ENCODE measurements at regions not wholly inside any gene's neighbourhood (a gene's known extent, or its start where the extent isn't known, plus 50 kb on each side); places are given as distances from the start of the nearest gene placed in this dataset.

DNA sequence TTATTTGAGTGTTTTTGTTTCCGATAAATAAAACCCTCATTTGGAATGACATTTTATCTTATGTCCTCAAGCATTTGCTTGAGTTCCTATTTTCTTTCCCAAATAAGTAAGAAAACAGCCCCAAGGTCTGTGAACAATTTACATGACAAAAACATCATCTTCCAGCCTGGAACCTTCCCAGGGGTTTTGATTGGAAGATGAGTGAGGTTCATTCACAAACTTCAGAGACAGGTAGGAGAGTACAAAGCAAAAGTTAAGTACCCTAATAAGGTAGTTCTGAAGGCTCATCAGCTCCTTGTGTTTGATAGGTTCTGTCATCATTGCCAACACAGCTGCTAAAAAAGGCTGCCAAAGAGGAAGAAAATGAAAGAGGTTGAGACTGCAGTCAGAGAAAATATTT, 772.8 kb downstream of the CDH8 start:
- no peak for DNase-seq (ENCODE audit: low read depth)
- TF ChIP-seq, protein P1, sequence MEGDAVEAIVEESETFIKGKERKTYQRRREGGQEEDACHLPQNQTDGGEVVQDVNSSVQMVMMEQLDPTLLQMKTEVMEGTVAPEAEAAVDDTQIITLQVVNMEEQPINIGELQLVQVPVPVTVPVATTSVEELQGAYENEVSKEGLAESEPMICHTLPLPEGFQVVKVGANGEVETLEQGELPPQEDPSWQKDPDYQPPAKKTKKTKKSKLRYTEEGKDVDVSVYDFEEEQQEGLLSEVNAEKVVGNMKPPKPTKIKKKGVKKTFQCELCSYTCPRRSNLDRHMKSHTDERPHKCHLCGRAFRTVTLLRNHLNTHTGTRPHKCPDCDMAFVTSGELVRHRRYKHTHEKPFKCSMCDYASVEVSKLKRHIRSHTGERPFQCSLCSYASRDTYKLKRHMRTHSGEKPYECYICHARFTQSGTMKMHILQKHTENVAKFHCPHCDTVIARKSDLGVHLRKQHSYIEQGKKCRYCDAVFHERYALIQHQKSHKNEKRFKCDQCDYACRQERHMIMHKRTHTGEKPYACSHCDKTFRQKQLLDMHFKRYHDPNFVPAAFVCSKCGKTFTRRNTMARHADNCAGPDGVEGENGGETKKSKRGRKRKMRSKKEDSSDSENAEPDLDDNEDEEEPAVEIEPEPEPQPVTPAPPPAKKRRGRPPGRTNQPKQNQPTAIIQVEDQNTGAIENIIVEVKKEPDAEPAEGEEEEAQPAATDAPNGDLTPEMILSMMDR (IDR thresholded peaks at IDR 0.05; ENCODE audit: low read depth, low read length, missing control alignments) = no peak
- in situ Hi-C loops (cut with HindIII; ENCODE audit: low sequenced_read_pairs) = no loop called here

DNA sequence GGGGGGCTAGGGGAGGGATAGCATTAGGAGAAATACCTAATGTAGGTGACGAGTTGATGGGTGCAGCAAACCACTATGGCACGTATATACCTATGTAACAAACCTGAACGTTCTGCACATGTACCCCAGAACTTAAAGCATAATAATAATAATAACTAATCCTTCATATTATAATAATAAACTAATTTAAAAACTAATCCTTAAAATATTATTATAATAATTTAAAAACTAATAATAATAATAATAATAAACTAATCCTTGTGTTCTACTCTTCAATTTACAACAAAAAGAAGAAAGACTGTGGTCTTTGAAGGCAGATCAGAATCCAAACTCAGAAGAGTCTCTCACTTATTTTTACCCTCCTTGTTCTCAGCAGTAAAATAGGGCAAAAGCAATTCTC, 774.9 kb downstream of the CDH8 start:
- no peak overlapping the region for H3K4me3 ChIP-seq (ENCODE audit: low read depth, low read length)
- in situ Hi-C loops (cut with HindIII; ENCODE audit: low sequenced_read_pairs) = no loop called here

More for the DNA sequence above, 772.8 kb downstream of the CDH8 start:
- H3K4me3 ChIP-seq (ENCODE audit: low read depth, low read length) = no peak overlapping the region

DNA sequence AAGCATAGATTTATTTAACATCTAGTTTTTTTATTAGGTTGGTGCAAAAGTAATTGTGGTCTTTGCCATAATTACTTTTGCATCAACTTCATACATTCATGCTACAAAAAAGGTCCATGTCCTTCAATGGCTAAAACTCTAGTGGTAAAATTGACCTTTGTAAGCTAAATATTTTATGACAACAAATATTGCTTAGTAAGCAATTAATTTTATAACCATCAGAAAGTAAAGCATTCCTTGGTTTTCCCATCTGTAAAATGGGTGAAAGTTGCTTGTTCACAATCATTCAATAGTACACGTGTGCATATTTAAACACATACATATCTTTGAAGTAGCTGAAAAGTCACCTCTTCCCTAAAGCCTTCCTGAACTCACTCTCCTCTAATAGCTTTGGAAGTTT, 789.6 kb downstream of the CDH8 start:
- no peak for DNase-seq (ENCODE audit: low read depth)
- in situ Hi-C loops (cut with HindIII; ENCODE audit: low sequenced_read_pairs) = no loop called here
- TF ChIP-seq, protein P1 (IDR thresholded peaks at IDR 0.05; ENCODE audit: low read depth, low read length, missing control alignments) = no peak
- no peak overlapping the region for H3K4me3 ChIP-seq (ENCODE audit: low read depth, low read length)

More for the DNA sequence above, 774.9 kb downstream of the CDH8 start:
- no peak for DNase-seq (ENCODE audit: low read depth)
- TF ChIP-seq, protein P1 (IDR thresholded peaks at IDR 0.05; ENCODE audit: low read depth, low read length, missing control alignments) = no peak

DNA sequence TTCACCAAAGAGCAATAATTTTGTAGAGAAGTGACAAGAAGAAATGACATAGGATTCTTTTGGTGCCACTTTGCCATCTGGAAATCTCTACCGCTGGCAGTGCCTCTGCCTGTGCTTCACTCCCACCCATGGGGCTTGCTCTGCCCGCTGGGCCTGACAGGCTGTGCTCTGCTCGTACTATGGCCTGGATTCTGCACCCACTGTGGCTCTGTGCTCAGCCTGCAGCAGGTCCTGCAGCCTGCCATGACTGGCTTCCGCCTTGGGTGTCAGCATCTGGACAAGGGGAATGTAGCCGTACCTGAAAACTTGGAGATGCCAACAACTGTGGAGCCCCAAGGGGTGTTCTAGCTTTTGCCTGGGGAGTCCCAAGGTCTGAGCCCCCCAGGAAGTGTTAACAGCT, 792.3 kb downstream of the CDH8 start:
- TF ChIP-seq, protein P1 (IDR thresholded peaks at IDR 0.05; ENCODE audit: low read depth, low read length, missing control alignments) = no peak
- DNase-seq (ENCODE audit: low read depth) = no peak
- in situ Hi-C loops (cut with HindIII; ENCODE audit: low sequenced_read_pairs) = no loop called here
- no peak overlapping the region for H3K4me3 ChIP-seq (ENCODE audit: low read depth, low read length)

DNA sequence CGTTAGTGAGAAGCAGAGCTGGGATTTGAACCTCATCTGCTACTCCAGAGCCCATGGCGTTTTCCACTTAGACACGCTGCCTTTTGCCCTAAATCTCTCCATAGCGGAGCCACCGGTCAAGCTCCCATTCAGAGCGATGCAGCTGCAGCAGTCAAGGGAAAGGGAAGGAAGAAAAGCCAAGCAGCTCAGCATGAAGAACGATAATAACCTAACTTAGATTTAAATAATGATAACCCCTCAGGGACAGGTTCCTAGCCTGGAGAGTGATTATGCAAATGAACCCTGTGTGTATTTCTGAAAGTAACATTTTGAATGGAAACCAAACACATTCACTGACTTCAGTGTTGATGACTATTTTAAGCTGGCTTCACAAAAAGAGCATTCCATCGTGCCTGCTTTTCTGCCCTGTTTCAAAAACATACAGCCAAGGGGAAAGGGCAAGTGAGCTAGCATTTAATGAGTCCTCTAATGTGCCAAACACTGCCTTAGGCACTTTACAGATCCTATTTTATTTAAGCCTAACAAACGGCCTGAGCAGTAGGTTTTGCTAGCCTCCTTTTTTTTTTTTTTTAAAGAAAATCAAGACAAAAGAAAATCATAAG, 798.3 kb downstream of the CDH8 start:
- no peak overlapping the region for H3K4me3 ChIP-seq (ENCODE audit: low read depth, low read length)
- TF ChIP-seq, protein P1 (IDR thresholded peaks at IDR 0.05; ENCODE audit: low read depth, low read length, missing control alignments) = no peak
- in situ Hi-C loops (cut with HindIII; ENCODE audit: low sequenced_read_pairs) = no loop called here
- no peak for DNase-seq (ENCODE audit: low read depth)

DNA sequence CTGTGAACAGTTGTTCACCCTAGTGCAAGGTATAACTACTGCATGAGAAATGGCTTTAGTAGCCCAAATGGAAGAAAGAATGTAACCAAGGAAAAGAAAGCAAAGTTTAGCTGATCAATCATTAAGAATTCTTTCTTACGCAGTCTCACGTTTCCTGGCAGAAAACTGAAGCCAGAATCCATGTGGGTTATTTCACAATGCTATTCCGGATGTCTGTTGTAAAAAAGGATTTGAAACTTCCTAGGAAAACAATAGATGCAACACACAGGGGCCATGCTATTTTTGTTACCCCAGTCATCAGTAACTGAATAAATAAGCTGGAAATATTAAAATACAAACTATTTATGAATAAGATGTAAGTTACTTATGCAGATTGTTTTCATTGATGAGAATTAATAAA, 802.5 kb downstream of the CDH8 start:
- no peak overlapping the region for H3K4me3 ChIP-seq (ENCODE audit: low read depth, low read length)
- TF ChIP-seq, protein P1 (IDR thresholded peaks at IDR 0.05; ENCODE audit: low read depth, low read length, missing control alignments) = no peak
- in situ Hi-C loops (cut with HindIII; ENCODE audit: low sequenced_read_pairs) = no loop called here
- no peak for DNase-seq (ENCODE audit: low read depth)
